Neural progenitor cell (in vitro differentiated cells): ENCODE measurements at regions not wholly inside any gene's neighbourhood (a gene's known extent, or its start where the extent isn't known, plus 50 kb on each side); places are given as distances from the start of the nearest gene placed in this dataset.

ENCODE experiments used
- DNase-seq: peaks from one replicate; pipeline ENCODE4 v3.0.0-alpha.2; 2016; ENCODE audit warnings: low spot score
- H2AFZ ChIP-seq: fragments of 200-600 bp; sonication (generic); replicated peaks from 2 replicates; pipeline ENCODE4 v1.6.1; 2016; ENCODE audit warnings: antibody characterized with exemption
- H3F3A ChIP-seq: fragments of 200-600 bp; sonication (generic); 2 replicates; pipeline ENCODE4 v1.6.1; 2016; ENCODE audit warnings: antibody characterized with exemption, low read depth
- H3K27ac ChIP-seq: fragments of 200-600 bp; sonication (generic); 2 replicates; pipeline ENCODE4 v1.5.1; 2016; ENCODE audit warnings: mild to moderate bottlenecking
- H3K27me3 ChIP-seq: fragments of 200-600 bp; sonication (generic); 2 replicates; pipeline ENCODE4 v1.6.1; 2016; ENCODE audit warnings: mild to moderate bottlenecking, moderate library complexity
- H3K36me3 ChIP-seq: fragments of 200-600 bp; sonication (generic); 2 replicates; pipeline ENCODE4 v1.5.1; 2016
- H3K4me1 ChIP-seq: fragments of 200-600 bp; sonication (generic); 2 replicates; pipeline ENCODE4 v1.6.1; 2016; ENCODE audit warnings: mixed run types
- H3K4me2 ChIP-seq: fragments of 200-600 bp; sonication (generic); 2 replicates; pipeline ENCODE4 v1.6.1; 2016
- H3K4me3 ChIP-seq: fragments of 200-600 bp; sonication (generic); 2 replicates; pipeline ENCODE4 v1.5.1; 2016
- H3K79me2 ChIP-seq: fragments of 200-600 bp; sonication (generic); 2 replicates; pipeline ENCODE4 v1.6.1; 2016; ENCODE audit warnings: low read depth
- H3K9ac ChIP-seq: fragments of 200-600 bp; sonication (generic); 2 replicates; pipeline ENCODE4 v1.6.1; 2016
- H3K9me3 ChIP-seq: fragments of 200-600 bp; sonication (generic); 2 replicates; pipeline ENCODE4 v1.5.1; 2016; ENCODE audit warnings: low read depth
- H4K20me1 ChIP-seq: fragments of 200-600 bp; sonication (generic); 2 replicates; pipeline ENCODE4 v1.6.1; 2016; ENCODE audit warnings: low read depth
- H3K27ac Mint-ChIP-seq: 3 replicates; pipeline ENCODE4 v1.8.0; 2021; ENCODE audit warnings: mixed read lengths
- H3K27me3 Mint-ChIP-seq: 2 replicates; pipeline ENCODE4 v1.8.0; 2022; ENCODE audit warnings: low read depth, mild to moderate bottlenecking, inconsistent platforms, moderate library complexity, mixed read lengths; ENCODE audit not compliant: insufficient read depth
- H3K36me3 Mint-ChIP-seq: 3 replicates; pipeline ENCODE4 v1.8.0; 2021; ENCODE audit warnings: mixed read lengths
- H3K4me1 Mint-ChIP-seq: 3 replicates; pipeline ENCODE4 v1.8.0; 2021; ENCODE audit warnings: mixed read lengths
- H3K4me3 Mint-ChIP-seq: 3 replicates; pipeline ENCODE4 v1.8.0; 2021; ENCODE audit warnings: mild to moderate bottlenecking, moderate library complexity, mixed read lengths
- H3K9me3 Mint-ChIP-seq: 3 replicates; pipeline ENCODE4 v1.8.0; 2020; ENCODE audit warnings: mixed read lengths
- EZH2 ChIP-seq: fragments of 200-600 bp; sonication (generic); IDR thresholded peaks from 2 replicates; pipeline ENCODE4 v1.6.1; 2017; ENCODE audit warnings: antibody characterized with exemption, mild to moderate bottlenecking, moderate library complexity
- EZH2phosphoT487 ChIP-seq: fragments of 200-600 bp; sonication (generic); IDR thresholded peaks from 2 replicates; pipeline ENCODE4 v1.6.1; 2017; ENCODE audit warnings: antibody characterized with exemption
- TF ChIP-seq, protein P1 (sequence below): fragments of 200-600 bp; sonication (generic); IDR thresholded peaks from 2 replicates; pipeline ENCODE4 v1.5.1; 2017; ENCODE audit warnings: antibody characterized with exemption, mild to moderate bottlenecking

DNA sequence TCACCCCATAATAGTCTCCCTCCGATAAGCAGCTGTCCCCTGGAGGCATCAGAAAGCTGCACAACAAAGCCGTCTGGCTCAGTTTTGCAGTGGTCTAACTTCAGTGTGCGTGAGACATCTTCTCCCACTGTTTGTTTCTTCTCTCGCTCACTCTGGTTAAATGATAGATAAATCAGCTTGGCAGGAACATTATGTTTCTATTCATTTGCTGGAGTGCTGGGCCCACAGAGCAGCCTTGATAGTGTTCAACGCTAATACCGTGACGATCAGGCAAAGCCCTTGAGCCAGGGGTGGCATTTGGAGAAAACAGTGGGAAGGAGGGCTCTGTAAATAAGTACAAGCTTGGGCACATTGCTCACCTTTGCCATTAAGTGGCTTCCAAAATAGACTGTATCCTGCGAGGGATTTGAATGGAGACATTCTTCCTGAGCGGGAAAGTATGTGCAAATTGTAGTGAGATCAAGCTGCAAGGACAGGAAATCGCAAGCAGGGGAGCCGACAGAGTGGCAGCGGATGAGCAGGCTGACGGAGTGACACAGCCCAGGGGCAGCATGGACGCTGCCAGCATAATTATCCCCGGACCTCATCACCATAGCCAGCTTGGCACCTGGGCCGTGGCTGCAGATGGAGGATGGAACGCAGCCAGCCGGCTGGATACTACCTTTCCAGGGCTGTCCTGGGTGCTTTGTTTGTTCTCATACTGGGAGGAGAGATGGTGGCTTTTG, 256.8 kb upstream of the FZD8 start:
- Mint-ChIP-seq H3K9me3 (peaks cover 7% of the 10 kb centered on the region), H3K4me1 (peaks cover 7% of the 10 kb centered on the region), H3K27me3 (peaks cover 11% of the 10 kb centered on the region), H3K36me3 (no peaks in the 10 kb centered on the region), H3K27ac (peak overlapping the region; percentile 43), H3K4me3 (no peak overlapping the region)
- no peaks in the 10 kb centered on the region for H4K20me1 ChIP-seq
- no peak overlapping the region for H3K4me3 ChIP-seq
- no peaks in the 10 kb centered on the region for H3F3A ChIP-seq
- H3K36me3 ChIP-seq = peaks cover under 1% of the 10 kb centered on the region
- TF ChIP-seq EZH2phosphoT487 = no peak
- no peak for TF ChIP-seq EZH2
- TF ChIP-seq, protein P1, sequence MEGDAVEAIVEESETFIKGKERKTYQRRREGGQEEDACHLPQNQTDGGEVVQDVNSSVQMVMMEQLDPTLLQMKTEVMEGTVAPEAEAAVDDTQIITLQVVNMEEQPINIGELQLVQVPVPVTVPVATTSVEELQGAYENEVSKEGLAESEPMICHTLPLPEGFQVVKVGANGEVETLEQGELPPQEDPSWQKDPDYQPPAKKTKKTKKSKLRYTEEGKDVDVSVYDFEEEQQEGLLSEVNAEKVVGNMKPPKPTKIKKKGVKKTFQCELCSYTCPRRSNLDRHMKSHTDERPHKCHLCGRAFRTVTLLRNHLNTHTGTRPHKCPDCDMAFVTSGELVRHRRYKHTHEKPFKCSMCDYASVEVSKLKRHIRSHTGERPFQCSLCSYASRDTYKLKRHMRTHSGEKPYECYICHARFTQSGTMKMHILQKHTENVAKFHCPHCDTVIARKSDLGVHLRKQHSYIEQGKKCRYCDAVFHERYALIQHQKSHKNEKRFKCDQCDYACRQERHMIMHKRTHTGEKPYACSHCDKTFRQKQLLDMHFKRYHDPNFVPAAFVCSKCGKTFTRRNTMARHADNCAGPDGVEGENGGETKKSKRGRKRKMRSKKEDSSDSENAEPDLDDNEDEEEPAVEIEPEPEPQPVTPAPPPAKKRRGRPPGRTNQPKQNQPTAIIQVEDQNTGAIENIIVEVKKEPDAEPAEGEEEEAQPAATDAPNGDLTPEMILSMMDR = no peak
- no peak overlapping the region for H2AFZ ChIP-seq
- H3K4me1 ChIP-seq = no peaks in the 10 kb centered on the region
- H3K27me3 ChIP-seq = no peaks in the 10 kb centered on the region
- no peaks in the 10 kb centered on the region for H3K79me2 ChIP-seq
- H3K27ac ChIP-seq = no peak overlapping the region
- no peak overlapping the region for H3K4me2 ChIP-seq
- H3K9me3 ChIP-seq = no peaks in the 10 kb centered on the region
- no peak for DNase-seq
- no peak overlapping the region for H3K9ac ChIP-seq

DNA sequence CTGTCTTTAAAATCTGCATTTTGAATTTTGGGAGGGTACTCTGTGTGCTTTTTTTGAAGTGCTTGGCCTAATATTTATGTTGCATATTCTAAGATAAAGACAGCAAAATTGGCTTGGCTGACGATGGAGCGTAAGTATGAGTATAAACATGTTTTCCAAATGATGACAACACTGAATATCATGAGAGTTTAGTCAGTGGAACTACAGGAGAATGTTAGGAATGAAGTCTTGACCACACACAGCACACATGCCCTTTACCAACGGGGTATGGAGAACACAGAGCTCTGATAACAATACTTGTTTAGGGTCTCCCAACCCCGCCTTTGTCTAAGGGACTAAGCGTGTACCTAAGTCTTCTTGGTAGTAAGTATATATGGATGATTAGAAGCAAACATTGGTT, 253.9 kb upstream of the FZD8 start:
- Histone ChIP-seq H3K27me3 (no peaks in the 10 kb centered on the region), H3K4me3 (no peak overlapping the region), H3K27ac (no peak overlapping the region), H3K4me1 (peaks cover 5% of the 10 kb centered on the region), H4K20me1 (no peaks in the 10 kb centered on the region), H3K9me3 (no peaks in the 10 kb centered on the region), H3F3A (no peaks in the 10 kb centered on the region), H3K36me3 (peaks cover 3% of the 10 kb centered on the region), H3K4me2 (no peak overlapping the region), H2AFZ (no peak overlapping the region), H3K9ac (no peak overlapping the region), H3K79me2 (no peaks in the 10 kb centered on the region)
- peaks cover 9% of the 10 kb centered on the region for H3K4me1 Mint-ChIP-seq
- TF ChIP-seq EZH2 = no peak
- H3K27me3 Mint-ChIP-seq = peaks cover 2% of the 10 kb centered on the region
- no peak overlapping the region for H3K4me3 Mint-ChIP-seq
- no peak for DNase-seq
- H3K27ac Mint-ChIP-seq = no peak overlapping the region
- H3K9me3 Mint-ChIP-seq = peaks cover 13% of the 10 kb centered on the region
- H3K36me3 Mint-ChIP-seq = no peaks in the 10 kb centered on the region

DNA sequence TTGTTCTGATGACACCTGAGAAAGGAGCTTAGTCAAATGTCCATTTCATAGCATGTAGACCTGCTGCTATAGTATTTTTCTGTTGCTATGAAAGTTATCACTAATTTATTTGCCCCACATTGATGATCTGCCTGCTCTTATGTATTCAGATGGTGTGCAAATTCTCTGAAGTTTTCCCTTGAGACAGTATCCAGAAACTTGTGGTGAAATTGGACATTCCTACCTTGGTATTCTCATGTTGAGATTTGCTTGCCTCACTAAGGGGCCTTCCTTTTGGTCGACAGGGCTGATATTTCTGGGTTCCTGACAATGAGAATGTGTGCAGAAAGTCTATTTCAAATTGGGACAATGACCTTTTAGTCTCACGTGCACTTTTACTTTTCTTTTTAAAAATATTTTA, 253.2 kb upstream of the FZD8 start:
- no peak overlapping the region for H3K4me3 Mint-ChIP-seq
- Histone ChIP-seq H3K9me3 (no peaks in the 10 kb centered on the region), H3K27ac (no peak overlapping the region), H3K9ac (no peak overlapping the region), H3K4me1 (peaks cover 5% of the 10 kb centered on the region), H3K79me2 (no peaks in the 10 kb centered on the region), H3K4me2 (no peak overlapping the region), H3K4me3 (no peak overlapping the region), H4K20me1 (no peaks in the 10 kb centered on the region), H2AFZ (no peak overlapping the region), H3K27me3 (no peaks in the 10 kb centered on the region), H3K36me3 (peaks cover 3% of the 10 kb centered on the region), H3F3A (no peaks in the 10 kb centered on the region)
- peaks cover 13% of the 10 kb centered on the region for H3K9me3 Mint-ChIP-seq
- H3K27ac Mint-ChIP-seq = no peak overlapping the region
- H3K27me3 Mint-ChIP-seq = peaks cover 2% of the 10 kb centered on the region
- DNase-seq = no peak
- TF ChIP-seq EZH2phosphoT487 = no peak
- TF ChIP-seq EZH2 = no peak
- TF ChIP-seq, protein P1 = no peak
- no peaks in the 10 kb centered on the region for H3K36me3 Mint-ChIP-seq
- H3K4me1 Mint-ChIP-seq = peaks cover 13% of the 10 kb centered on the region

GRCh38 chr10:35892526-35892925, 250.4 kb upstream of the FZD8 start:
- Mint-ChIP-seq H3K36me3 (no peaks in the 10 kb centered on the region), H3K27me3 (peaks cover 2% of the 10 kb centered on the region), H3K27ac (no peak overlapping the region), H3K4me1 (peaks cover 10% of the 10 kb centered on the region), H3K4me3 (no peak overlapping the region), H3K9me3 (peaks cover 15% of the 10 kb centered on the region)
- no peaks in the 10 kb centered on the region for H3K9me3 ChIP-seq
- H3K27ac ChIP-seq = no peak overlapping the region
- no peaks in the 10 kb centered on the region for H3K27me3 ChIP-seq
- no peaks in the 10 kb centered on the region for H3K79me2 ChIP-seq
- peaks cover 5% of the 10 kb centered on the region for H3K4me1 ChIP-seq
- no peak for DNase-seq
- no peak overlapping the region for H3K9ac ChIP-seq
- no peak for TF ChIP-seq EZH2phosphoT487
- TF ChIP-seq, protein P1 = no peak
- no peak for TF ChIP-seq EZH2
- no peaks in the 10 kb centered on the region for H3F3A ChIP-seq
- no peak overlapping the region for H3K4me2 ChIP-seq
- H3K4me3 ChIP-seq = no peak overlapping the region
- no peaks in the 10 kb centered on the region for H4K20me1 ChIP-seq
- peaks cover 3% of the 10 kb centered on the region for H3K36me3 ChIP-seq
- no peak overlapping the region for H2AFZ ChIP-seq
